ENCODE measurements at regions not wholly inside any gene's neighbourhood (a gene's known extent, or its start where the extent isn't known, plus 50 kb on each side); places are given as distances from the start of the nearest gene placed in this dataset.

DNA sequence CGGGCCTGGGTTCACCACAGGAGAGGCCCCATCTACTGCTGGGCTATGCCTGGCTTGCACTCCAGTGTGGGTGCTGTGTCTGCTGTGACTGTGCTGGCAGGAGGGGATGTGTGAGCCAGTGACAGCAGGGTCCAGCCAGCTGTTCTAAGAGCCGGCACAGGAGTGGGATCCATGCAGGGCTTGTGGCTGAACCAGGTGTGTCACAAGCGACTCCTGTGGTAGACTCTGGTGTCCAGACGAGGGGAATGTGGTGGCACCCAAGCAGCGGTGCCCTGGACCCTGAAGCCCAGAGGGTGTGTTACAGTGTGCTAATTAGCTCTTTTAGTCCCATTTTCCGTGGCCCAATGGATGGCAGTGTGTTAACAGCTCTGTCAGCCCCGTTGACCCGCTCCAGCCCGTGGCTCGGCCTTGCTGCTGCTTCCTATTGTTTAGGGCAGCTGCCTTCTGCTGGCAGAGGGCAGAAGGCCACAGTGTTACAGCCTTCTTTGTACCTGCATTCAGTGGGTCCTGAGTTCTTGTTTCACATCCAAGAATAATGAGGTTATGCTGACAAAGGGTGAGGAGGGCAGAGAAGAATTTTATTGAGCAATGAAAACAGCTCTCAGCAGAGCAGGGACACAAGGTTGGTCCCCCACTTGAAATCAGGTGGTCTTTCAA, 78.5 kb upstream of the RNU6-1 start:
- in situ Hi-C loops (cut with HindIII; ENCODE audit: low sequenced_read_pairs): no loop called here
- DNase-seq (ENCODE audit: low read depth): no peak

GRCh38 chr15:67920524-67921240, 80.8 kb upstream of the RNU6-1 start:
- in situ Hi-C loops (cut with HindIII; ENCODE audit: low sequenced_read_pairs): no loop called here
- TF ChIP-seq, protein P1, sequence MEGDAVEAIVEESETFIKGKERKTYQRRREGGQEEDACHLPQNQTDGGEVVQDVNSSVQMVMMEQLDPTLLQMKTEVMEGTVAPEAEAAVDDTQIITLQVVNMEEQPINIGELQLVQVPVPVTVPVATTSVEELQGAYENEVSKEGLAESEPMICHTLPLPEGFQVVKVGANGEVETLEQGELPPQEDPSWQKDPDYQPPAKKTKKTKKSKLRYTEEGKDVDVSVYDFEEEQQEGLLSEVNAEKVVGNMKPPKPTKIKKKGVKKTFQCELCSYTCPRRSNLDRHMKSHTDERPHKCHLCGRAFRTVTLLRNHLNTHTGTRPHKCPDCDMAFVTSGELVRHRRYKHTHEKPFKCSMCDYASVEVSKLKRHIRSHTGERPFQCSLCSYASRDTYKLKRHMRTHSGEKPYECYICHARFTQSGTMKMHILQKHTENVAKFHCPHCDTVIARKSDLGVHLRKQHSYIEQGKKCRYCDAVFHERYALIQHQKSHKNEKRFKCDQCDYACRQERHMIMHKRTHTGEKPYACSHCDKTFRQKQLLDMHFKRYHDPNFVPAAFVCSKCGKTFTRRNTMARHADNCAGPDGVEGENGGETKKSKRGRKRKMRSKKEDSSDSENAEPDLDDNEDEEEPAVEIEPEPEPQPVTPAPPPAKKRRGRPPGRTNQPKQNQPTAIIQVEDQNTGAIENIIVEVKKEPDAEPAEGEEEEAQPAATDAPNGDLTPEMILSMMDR (IDR thresholded peaks at IDR 0.05; ENCODE audit: low read depth, low read length, missing control alignments): no peak
- no peak for DNase-seq (ENCODE audit: low read depth)
- no peak overlapping the region for H3K4me3 ChIP-seq (ENCODE audit: low read depth, low read length)

More for the DNA sequence above, 78.5 kb upstream of the RNU6-1 start:
- TF ChIP-seq, protein P1 (IDR thresholded peaks at IDR 0.05; ENCODE audit: low read depth, low read length, missing control alignments): no peak
- no peak overlapping the region for H3K4me3 ChIP-seq (ENCODE audit: low read depth, low read length)

- no peak for DNase-seq (ENCODE audit: low read depth)
- H3K4me3 ChIP-seq (ENCODE audit: low read depth, low read length): no peak overlapping the region
- TF ChIP-seq, protein P1 (IDR thresholded peaks at IDR 0.05; ENCODE audit: low read depth, low read length, missing control alignments): no peak
- in situ Hi-C loops (cut with HindIII; ENCODE audit: low sequenced_read_pairs): no loop called here
Measured at GRCh38 chr15:67922106-67922675, 82.3 kb upstream of the RNU6-1 start.

- TF ChIP-seq, protein P1 (IDR thresholded peaks at IDR 0.05; ENCODE audit: low read depth, low read length, missing control alignments): no peak
- DNase-seq (ENCODE audit: low read depth): no peak
- in situ Hi-C loops (cut with HindIII; ENCODE audit: low sequenced_read_pairs): no loop called here
- H3K4me3 ChIP-seq (ENCODE audit: low read depth, low read length): no peak overlapping the region
Measured at GRCh38 chr15:67922971-67923945, 83.4 kb upstream of the RNU6-1 start.

- no peak overlapping the region for H3K4me3 ChIP-seq (ENCODE audit: low read depth, low read length)
- no peak for DNase-seq (ENCODE audit: low read depth)
- TF ChIP-seq, protein P1 (IDR thresholded peaks at IDR 0.05; ENCODE audit: low read depth, low read length, missing control alignments): no peak
- in situ Hi-C loops (cut with HindIII; ENCODE audit: low sequenced_read_pairs): no loop called here
Measured at GRCh38 chr15:67924359-67924974, 84.6 kb upstream of the RNU6-1 start.

All from astrocyte of the cerebellum (primary cell).